ENCODE measurements at regions not wholly inside any gene's neighbourhood (a gene's known extent, or its start where the extent isn't known, plus 50 kb on each side); places are given as distances from the start of the nearest gene placed in this dataset.
"Not testable (repeated sequence)": the region's sequence is repeated elsewhere in the genome, so short reads cannot be mapped to it uniquely, and the experiment has no call there.

GRCh38 chr7:42567051-42567450 lies 330.0 kb upstream of the GLI3 start:
- peak; percentile 53 for DNase-seq (ENCODE audit: low spot score)

GRCh38 chr7:42561797-42562196 lies 324.8 kb upstream of the GLI3 start:
- DNase-seq (ENCODE audit: low spot score), result no peak

DNA sequence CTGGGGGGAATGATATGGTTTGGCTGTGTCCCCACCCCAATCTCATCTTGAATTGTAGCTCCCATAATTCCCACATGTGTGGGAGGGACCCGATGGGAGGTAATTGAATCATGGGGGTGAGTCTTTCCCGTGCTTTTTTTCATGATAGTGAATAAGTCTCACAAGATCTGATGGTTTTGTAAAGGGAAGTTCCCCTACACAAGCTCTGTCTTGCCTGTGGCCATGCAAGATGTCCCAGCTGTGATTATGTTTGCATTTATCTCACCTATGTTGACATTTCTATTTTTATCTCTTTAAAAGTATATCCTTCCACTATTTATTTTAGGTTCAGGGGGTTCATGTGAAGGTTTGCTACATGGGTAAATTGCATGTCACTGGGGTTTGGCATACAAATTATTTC lies 323.9 kb upstream of the GLI3 start:
- no peak for DNase-seq (ENCODE audit: low spot score)

- not testable (repeated sequence) for DNase-seq (ENCODE audit: low spot score)
Measured at GRCh38 chr7:42554932-42555331, 317.9 kb upstream of the GLI3 start.

DNA sequence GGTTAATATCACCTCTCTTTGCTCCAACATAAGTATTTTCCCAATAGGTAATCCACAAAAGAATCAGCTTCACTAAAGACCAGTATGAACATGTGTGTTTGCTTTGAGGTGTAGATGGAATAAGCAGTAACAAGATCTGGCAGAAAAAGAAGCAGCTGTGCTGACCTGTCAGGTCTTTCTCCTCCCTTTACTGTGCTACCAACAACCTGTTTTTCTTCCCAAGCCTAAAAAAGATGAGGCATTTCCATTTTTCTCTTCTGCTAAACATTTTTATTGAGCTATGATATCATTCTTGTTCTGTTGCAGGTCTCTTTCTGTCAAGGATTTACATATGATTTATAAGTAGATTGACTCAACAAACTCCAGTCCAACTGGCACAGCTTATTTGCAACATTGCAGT lies 315.2 kb upstream of the GLI3 start:
- no peak for DNase-seq (ENCODE audit: low spot score)

GRCh38 chr7:42550706-42551470 lies 313.9 kb upstream of the GLI3 start:
- DNase-seq (ENCODE audit: low spot score), result no peak

GRCh38 chr7:42549866-42550485 lies 313.0 kb upstream of the GLI3 start:
- DNase-seq (ENCODE audit: low spot score), result peak; percentile 24

GRCh38 chr7:42548816-42549611 lies 312.0 kb upstream of the GLI3 start:
- DNase-seq (ENCODE audit: low spot score), result no peak

DNA sequence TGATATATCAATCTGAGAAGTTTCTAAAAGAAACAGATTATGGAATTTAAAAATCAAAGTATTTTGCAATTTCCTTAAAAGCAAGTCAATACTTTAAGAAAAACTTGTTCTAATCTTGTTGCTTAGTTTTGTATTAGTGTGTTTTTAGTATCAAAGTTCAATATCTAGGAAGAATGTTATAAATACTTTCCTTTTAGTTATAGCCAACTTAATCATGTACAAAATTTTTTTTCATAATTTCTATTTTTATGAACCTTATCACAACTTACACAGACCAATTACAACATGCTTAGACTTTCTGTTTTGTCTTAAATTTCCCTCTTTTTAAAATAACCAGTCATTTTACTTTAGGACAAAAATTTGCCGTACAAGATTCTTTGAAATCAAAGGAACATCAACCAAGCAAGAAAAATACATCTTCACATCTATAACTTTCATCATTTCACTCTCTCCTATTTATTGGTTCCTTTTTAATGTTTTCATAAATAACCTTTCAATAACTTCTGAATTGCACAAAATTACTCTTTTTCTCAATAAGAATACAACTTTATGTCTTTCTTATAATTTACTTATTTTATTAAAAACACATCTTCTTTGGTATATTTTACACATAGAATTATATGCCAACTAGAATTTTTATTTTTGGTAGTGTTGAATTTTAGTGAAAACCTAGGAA lies 308.2 kb upstream of the GLI3 start:
- DNase-seq (ENCODE audit: low spot score), result no peak

DNA sequence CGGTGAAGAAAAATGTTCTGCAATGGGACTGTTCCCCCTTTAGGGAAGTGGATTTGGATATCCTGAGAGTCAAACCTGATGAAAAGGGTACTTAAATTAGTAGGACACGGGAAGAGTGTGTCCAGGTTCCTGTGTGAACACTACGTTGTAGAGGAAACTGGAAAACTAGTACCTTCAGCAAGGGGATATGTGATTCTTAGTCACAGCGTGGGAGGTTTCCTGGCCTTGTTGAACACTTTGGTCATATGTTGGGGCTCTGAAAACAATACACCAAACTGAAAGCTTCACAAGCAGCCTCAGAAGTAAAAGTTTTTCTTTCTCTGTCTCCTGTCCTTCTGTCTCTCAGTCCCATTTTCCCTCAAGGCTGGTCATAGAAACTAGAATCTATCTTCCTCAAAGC lies 306.9 kb upstream of the GLI3 start:
- no peak for DNase-seq (ENCODE audit: low spot score)

DNA sequence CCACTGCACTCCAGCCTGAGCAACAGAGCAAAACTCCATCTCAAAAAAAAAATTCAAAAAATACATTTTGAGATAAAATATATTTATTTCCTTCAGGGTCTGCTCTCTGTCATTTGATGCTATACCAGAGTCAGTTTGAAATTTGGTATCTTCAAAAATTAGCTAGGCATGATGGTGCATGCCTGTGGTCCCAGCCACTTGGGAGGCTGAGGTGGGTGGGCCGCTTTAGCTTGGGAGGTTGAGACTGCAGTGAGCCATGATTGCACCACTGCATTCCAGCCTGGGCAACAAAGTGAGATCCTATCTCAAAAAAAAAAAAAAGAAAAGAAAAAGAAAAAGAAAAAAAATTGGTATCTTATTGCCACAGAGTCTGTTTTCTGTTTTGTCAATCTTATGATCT lies 305.4 kb upstream of the GLI3 start:
- not testable (repeated sequence) for DNase-seq (ENCODE audit: low spot score)

DNA sequence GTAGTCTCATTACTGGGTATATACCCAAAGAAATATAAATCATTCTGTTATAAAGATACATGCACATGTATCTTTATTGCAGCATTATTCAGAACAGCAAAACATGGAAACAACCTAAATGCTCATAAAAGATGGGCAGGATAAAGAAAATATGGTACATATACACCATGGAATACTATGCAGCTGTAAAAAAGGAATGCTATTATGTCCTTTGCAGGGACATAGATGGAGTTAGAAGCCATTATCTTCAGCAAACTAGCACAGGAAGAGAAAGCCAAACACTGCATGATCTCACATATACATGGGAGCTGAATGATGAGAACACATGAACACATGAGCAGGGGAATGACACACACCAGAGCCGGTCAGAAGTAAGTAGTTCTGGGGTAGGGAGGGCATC lies 297.4 kb upstream of the GLI3 start:
- DNase-seq (ENCODE audit: low spot score), result no peak

- no peak for DNase-seq (ENCODE audit: low spot score)
Measured at GRCh38 chr7:42527004-42527403, 290.0 kb upstream of the GLI3 start.

- DNase-seq (ENCODE audit: low spot score), result no peak
Measured at GRCh38 chr7:42522227-42522991, 285.4 kb upstream of the GLI3 start.

- no peak for DNase-seq (ENCODE audit: low spot score)
Measured at GRCh38 chr7:42511027-42511426, 274.0 kb upstream of the GLI3 start.

DNA sequence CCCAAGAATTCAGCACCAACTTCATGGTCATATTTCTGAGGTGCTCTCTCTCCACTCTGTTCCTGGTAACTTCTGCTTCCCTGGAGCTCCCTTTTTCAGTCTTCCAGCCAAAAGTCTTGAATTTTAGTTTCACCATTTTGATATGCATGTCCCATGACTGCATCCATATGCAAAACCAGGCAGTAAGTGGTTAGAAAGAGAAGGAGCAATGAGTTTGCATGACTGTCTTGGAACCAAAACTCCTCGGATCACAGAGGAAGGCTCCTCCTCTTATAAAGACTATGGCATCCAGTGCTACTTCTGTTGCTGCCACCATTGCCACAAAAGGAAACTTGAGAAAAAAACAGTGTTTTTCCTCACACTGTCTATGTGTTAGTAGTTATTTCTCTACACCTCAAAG lies 269.1 kb upstream of the GLI3 start:
- DNase-seq (ENCODE audit: low spot score), result no peak

- DNase-seq (ENCODE audit: low spot score), result peak; percentile 33
Measured at GRCh38 chr7:42502022-42502421, 265.0 kb upstream of the GLI3 start.

- no peak for DNase-seq (ENCODE audit: low spot score)
Measured at GRCh38 chr7:42495256-42495655, 258.2 kb upstream of the GLI3 start.

DNA sequence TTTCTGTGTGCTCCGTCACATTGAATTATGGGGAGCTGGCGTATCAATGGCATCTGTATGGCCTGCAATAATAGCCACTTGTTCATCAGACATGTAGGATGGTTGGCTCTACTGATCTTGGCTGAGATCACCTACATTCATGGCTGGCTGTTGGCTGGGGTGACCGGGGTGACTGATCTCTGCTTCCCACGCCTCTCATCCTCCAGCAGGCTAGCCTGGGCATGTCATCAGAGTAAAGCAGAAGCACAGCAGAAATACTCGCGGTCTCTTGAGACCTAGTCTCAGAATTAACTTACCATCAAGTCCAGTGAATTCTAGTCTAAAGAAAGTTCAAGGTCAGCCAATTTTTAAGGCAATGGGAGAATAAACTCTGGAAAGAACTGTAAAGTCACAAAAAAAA lies 257.7 kb upstream of the GLI3 start:
- DNase-seq (ENCODE audit: low spot score), result no peak

DNA sequence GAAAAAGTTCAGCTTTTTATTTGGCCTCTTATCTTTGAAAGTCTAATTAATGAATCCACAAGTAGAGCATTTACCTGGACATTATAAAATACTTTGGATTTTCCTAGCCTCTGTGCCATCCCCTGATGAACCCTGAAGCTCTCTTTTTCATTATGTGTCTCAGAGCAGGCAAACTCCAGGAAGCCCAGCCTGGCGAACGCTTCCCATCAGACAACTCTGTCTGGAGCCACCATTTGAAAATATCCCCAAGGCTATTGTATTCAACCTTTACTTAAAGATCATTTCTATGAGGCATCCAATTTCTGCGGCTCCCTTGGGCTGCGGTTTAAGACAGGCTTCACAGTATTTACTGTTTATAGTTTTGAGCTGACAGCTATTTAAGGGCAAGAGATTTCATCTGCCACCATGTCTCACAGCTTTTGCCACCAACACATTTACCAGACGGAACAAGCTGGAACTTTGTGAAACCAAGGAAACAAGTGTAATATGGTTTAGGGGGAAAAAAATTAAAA lies 257.2 kb upstream of the GLI3 start:
- no peak for DNase-seq (ENCODE audit: low spot score)

GRCh38 chr7:42493436-42494198 lies 256.6 kb upstream of the GLI3 start:
- DNase-seq (ENCODE audit: low spot score), result peak; percentile 95
